ENCODE measurements at regions not wholly inside any gene's neighbourhood (a gene's known extent, or its start where the extent isn't known, plus 50 kb on each side); places are given as distances from the start of the nearest gene placed in this dataset.

DNA sequence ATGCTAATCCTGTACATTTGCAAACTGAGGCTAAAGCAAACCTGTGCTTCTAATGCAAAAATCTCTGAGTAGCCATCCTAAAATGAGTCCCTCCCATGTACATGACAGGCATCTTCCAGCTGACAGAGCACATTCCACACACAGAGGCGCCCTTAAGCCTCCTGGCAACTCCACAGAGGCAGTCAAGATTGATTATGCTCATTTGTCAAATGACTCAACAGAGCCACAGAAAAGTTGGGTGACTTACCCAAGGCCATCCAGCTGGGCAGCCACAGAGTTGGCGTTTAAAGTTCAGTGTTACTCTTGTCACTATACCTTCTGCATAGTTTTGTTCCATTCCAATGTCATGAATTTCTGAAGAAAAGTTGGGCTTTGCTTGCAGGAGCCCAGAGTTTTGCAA lies 394.6 kb upstream of the FGF13 start:
- no peak for DNase-seq

DNA sequence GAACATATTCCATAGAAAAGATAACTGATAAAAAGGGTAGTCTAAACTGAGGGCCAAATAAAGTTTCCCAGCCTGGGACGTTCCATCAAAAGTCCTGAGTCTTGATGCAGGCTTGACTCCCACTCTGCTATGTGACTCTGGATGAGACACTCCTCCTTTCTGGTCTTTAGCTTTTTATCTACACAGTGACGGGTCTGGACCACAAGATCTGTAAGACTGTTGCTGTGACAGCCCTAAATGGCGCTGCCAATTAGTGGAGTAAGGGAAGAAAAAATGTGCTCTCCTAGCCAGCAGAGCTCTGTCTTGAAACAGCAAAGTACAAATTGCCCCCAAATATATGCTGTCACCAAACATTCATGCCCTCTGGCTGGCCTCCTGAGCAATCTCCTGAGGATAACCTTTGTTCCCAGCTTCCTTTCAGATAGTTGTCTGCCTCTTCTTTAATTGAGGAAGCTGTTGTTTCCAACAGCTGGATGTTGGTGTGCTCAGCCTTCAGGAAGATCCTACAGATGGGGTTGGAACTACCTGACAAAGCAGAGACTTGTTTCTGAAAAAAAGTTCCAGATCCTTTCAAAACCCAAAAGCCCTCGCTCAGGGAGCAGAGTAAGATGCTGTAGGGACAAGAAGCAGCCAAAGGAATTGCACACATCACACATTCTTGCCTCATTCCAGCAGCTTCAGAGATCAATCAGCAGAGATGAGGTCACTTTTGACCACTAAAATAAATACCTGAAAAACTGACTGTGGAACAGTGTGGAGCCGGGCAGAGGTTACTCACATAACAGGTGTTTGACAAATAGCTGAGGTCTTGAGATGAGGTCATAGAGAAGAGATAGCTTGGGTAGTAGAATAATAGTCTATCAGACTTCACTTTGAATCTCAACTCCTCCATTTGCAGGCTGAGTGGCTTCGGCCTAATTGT lies 383.4 kb upstream of the FGF13 start:
- no peak for DNase-seq

DNA sequence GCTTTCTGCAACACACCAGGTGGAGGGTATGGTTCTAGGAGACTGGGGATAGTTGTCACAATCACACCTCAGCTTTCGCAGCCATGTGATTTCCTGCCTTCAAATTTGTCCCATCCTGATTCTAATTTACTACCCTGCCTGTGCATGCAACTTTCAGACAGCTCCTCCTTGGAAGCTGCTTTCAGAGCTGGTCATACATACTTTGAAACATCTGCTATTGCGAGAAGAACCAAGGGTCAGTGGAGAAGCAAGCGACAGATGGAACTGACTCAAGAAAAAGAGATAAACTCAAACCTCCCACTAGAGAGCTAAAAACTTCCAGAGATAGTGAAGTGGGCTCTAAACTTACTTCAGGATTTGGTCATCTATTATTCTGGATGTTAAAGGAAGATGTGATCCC lies 381.7 kb upstream of the FGF13 start:
- no peak for DNase-seq

DNA sequence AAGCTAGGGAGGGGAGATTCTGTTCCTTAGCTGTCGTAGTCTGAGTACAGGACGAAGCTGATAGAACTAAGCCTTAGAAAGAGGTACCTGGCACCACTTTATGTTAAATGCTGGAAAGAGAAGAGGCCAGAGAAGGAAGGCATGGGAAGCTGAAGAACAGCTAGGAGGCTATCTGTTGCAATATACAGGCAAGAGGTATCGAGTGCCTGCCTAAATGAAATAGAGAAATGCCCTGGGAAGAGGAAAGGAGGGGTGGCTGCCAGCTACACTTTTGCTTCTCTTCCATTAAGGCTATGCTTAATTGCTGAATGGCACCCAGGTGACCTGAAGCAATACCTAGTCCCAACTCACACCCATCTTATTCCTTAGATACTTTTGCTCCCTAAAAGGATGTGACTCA lies 380.4 kb upstream of the FGF13 start:
- DNase-seq, result no peak

DNA sequence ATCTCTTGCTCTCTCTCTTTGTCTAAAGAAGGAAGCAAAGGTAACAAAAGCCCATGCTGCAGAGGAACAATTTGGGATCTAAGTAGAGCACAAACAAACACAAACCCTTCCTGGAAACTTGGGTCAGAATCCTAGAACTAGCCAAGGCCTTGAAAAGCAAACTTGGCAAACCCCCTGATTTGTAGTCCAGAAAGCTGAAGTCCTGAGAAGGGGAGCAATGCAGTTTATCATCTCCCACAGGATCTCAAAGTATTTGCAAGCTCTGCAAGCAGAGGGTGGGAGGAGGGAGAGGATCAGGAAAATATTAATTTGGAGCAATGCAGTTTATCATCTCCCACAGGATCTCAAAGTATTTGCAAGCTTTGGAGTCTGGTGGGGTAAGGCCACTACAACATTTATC lies 379.5 kb upstream of the FGF13 start:
- DNase-seq, result no peak

DNA sequence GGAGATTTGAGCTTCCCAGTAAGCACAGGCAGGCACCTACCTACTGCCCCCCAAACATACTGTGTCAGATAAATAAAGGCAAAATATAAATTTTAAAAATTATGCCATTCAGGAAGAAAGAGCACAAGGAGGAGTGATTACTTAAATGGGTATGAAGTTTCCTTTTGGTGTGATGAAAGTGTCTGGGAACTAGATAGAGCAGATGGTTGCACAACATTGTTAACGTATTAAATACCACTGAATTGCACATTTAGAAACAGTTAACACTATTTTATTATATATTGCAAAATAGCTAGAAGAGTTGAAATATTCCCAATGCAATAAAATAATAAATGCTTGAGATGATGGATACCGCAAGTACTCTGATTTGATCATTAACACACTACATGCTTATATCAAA lies 374.7 kb upstream of the FGF13 start:
- no peak for DNase-seq

DNA sequence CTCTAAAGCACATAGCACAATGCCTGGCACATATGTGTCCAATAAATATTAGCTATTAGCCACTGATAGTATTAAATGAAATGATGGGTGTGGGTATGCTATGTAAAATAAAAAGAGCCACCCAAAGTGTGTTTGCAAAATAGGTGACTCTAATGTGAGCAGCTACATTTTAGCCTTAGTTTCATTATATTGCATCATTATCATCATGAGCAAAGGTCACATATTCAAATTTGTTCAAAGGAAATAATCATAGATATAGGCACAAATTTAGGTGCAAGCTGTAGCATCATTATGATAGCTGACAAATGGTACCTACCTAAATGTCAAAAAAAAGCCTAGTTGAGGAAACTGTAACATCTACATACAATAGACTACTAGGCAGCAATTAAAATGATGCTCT lies 373.9 kb upstream of the FGF13 start:
- DNase-seq, result no peak

DNA sequence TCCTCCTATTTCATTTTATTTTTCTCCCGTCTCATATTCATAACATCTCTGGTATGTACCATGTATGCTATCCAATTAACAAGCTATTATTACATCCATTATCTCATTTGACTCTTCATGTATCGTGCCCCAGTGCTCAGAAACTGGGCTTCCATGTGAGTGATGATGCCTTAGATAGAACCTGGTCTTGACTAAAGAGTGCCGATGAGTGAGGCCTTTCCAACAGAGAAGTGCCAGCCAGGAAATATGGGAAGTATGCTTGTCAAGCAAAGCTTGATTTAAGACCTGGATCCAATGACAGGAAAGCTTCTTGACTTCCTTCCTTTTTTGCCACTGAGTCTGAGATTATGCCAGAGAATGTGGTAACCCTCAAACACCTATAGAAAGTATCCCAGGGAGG lies 371.7 kb upstream of the FGF13 start:
- no peak for DNase-seq

DNA sequence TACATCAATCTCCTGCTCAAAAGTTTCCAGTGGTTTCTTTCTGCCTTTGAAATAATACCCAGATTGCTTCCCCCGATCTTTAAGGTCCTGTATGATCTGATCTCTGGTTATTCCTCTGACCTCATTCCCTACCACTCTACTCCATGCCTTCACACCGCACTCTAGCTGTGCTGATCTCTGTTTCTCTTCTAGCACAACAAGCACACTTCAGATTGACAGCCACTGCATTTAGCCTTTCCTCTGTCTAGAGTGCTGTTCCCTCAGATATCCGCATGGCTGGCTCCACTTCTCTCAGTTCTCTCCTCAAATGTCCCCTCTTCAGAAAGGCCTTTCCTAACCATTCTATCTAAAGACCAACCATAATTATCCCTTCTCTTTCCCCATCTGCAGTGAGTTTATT lies 370.4 kb upstream of the FGF13 start:
- DNase-seq, result no peak

DNA sequence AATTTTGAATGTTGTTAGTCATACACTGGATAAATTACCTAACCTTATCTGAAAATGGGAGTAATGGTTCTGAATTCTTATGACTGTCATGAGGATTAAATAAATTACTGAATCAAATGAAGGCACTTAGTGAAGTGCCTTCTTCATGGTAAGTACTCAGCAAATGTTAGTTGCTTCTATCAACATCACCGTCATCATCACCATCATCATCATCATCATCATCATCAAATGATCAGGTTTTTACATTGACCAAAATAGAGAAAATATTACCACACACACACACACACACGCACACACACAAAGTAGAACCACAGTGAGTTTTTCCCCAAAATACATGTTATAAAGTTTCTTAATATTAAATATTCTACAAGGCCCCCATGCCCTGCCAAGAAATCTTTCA lies 368.3 kb upstream of the FGF13 start:
- no peak for DNase-seq

DNA sequence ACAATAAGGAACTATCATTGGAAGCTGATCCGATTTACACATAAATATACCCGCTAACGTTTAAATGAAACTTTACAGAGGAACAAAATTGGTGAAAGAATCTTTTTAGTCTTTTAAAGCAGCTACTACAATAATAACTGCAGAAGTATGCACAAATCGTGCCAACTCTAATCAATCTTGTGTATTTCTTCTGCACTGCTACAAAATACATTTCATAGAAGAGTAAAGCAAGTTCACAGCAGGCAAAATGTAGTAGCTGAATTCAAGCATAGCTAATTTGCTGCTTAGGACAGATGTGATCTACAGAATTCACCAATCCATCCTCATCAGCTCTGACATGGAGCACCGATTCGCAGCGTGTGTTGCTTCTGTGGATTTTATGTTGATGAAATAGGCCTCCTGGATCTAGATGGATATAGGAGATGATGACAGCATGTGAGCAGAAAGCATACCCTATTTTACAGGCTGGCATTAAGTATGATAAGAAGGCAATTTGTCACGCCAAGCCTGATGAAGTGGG lies 367.3 kb upstream of the FGF13 start:
- no peak for DNase-seq

DNA sequence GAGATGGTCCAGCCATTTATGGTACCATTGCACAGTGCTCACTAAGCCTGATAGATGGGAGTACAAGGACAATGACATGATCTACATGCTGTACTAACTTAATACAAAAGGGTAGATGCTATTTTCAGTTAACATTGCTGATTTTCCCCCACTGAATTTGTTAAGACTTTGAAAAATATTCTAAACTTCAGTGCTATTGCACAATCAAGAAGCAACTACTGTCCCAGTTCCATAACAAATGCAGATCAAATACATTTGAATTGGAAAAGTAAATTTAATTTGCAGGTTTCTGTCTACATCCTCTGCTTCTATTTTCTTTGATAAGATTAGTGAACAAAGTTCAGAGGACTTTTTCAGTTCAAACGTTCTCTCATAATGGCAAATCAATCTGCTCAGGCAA lies 366.8 kb upstream of the FGF13 start:
- no peak for DNase-seq

DNA sequence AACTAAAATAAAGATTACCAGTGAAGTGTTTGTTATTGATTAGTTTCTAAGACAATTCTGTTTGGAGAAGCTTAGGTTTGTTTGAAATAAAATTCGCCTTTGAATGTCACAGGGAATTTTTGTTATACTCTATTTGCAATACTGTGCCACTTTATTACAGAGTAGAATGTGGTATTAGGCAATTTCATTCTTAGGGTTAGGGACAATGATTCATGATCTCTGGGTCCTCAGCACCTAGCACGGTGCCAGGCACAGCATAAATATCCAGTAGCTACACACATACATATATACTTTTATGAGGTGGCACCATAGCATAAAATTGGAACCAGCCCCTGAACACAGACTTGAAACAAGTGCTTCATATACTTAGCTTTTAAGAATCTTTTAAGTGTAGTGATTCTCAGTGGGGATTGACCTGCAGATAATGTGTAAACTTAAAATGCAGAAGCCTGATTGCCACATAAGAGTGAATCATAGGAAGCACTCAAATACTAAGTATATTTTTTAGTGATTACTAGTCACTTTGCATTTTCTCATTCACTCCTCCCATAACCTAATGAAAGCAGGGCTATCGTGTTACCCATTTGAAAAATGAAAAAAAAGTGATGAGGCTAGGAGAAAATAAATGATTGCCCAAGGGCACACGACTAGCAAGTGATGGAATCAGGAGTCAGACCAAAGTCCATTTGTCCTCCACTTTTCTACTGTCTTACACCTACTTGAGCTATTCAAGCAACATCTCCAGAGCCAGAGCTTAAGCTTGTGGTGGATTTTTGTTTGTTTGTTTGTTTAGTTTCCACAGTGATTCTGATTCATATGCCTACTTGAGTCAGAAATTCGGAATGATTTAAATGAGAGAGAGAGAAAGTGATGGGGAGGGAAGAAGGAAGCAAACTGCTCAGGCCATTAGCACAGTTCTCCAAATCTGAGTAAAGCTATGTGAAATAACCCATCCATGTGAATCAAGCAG lies 366.0 kb upstream of the FGF13 start:
- no peak for DNase-seq

DNA sequence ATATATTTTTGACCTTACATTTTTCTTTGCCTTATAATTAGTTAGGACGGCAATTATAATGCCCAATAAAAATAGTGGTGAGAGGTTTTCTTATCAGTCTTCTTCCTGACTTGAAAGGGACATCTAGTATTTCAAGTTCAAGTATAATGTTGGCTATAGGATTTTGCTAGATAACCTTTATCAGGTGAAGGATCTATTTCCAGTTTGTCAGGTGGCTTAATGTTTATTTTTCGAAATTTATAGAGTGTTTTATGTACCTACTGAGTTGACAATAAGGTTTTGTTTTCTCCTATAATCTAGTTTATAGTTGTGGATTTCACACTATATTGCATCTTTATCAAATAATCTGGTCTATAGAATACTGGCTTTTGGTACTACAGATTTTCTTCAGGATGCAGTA lies 351.8 kb upstream of the FGF13 start:
- DNase-seq, result no peak

DNA sequence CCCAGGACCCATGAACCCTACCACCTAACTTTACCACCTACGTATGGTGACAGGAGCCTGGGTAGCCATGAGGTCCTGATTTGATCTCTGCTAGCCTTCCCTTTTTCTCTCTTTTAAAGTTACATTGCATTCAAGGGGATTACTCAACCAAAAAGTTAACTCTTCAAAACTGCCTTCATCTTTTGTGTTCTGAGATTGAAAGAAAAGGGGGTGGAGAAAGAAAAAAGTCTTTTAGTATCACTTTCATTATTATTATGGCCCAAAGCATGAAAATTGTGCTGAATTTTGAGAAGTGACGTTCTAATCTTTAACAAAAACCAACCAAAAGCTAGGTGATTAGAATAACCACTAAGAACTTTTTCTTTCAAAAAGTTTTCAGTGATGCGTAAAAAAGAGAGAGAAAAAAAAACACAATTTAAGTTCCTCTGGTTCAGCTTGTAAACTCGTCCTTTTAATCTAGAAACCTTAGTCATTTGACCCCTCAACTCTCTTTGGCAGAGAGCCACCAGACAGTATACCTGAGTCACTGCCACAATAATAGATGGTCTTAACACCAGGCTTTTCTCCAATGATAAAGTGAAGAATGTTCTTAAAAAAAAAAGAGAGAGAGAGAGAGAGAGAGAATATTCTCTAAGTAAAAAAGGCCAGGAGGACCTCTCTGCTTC lies 347.4 kb upstream of the FGF13 start:
- DNase-seq, result no peak

DNA sequence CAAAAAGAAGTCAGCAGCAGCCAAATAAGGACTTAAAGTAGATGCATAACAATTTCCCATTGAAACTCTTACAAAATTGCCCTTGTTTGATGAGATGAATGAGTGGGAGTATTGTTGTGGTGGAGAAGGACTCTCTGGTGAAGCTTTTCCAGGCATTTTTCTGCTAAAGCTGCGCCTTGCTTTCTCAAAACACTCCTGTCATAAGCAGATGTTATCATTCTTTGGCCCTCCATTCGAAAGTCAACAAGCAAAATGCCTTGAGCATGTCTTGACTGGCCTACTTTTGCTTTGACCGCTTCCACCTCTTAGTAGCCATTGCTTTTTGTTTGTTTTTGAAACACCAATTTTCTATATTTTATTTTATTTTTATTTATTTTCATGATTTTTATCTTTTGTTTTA lies 340.9 kb upstream of the FGF13 start:
- DNase-seq, result no peak

DNA sequence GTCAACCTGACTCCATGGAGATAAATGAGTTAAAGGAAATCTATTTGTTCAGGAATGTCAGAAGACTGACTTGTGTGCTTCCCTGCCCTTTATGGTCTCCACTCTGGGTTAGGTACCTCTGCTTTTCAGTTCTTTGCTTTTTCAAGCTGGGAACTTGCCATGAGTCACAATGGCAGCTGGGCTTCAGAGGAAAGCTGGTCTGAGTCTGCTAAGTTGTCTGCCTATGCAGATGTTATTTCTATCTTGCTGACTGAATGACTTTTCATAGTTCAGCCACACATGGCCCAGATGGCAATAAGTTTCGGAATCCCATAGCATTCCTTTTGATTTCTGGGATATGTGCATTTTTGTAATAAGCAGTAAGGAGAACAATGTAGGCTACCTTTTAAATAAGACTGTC lies 337.9 kb upstream of the FGF13 start:
- DNase-seq, result no peak

DNA sequence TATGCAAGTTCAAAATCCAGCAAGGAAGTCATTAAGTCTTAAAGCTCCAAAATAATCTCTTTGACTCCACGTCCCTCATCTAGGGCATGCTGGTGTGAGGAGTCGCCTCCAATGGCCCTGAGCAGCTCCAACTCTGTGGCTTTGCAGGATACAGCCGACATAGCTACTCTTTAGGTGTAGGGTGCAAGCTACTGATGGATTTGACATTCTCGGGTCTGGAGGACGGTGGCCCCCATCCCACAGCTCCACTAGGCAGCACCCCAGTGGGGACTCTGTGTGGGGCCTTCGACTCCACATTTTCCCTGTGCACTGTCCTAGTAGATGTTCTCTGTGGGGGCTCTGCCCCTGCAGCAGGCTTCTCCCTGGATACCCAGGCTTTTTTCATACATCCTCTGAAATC lies 333.2 kb upstream of the FGF13 start:
- no peak for DNase-seq

DNA sequence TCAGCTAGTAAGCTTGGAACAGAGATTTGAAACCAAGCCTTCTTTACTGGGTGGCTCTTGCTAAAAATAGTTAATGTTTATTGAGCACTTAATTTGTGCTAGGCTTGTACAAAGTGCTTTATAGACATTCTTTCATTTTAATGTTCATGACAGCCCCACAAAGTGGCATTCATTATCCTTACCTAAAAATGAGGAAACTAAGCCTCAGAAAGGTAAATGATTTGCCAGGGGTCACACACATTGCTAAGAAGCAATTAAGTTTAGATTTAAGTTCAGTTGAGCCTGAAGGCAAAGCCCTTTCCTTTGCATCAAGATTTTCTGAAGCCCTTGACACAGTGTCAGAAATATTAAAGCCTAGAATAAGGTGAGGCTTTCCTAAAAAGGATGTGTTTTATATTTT lies 327.5 kb upstream of the FGF13 start:
- DNase-seq, result no peak

DNA sequence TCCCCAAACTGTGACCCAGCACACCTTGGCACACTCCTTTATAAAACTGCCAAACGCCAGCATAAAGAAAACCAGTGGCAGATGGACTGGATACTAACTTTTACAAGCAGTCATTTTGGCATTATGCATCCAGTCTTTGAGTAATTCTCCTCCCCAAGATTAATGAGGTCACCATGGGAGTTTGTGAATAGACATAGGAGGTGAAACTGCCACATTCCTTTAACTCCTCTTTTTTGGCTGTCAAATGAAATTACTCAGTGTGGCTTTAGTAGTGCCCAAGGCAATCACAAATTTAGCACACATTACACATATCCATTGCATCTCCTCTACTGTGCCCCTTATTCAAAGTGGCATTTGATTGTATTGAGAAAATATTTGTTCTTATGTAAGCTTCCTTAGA lies 315.3 kb upstream of the FGF13 start:
- no peak for DNase-seq

DNA sequence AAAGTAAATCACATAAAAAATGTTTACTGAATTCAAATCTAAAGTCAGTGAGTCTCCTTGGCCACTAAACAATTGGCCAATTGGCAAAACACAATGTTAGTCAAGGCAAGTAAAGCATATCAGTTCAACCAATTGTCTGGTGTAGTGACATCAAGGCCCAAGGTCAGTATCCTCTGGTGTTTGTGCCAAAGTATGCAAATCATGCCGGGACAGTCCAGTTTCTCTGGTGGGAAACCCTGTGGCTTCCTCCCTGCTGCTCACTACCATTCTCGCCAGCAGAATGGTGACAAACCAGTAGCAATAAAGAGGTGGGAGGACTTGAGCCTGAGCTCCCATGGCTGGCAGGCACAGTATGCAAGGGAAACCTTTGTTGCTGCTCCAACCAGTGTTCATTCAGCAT lies 314.9 kb upstream of the FGF13 start:
- DNase-seq, result no peak

DNA sequence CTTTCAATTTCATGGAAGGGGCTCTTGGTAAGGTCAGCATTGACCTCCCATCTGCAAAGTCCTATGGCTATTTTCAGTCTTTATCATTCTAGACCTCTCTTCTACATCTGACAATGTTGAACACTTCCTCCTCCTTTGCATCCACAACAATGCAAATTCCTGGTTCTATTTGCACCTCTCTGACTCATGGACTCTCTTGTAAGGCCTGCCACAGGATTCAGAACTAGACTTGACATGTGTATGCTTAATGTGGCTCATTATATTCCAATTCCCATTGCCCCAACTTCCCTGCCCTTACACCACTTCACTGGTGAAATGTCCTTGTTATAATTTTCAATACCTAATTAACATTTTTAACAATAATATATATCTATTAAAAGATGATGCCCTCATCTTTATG lies 314.3 kb upstream of the FGF13 start:
- no peak for DNase-seq

DNA sequence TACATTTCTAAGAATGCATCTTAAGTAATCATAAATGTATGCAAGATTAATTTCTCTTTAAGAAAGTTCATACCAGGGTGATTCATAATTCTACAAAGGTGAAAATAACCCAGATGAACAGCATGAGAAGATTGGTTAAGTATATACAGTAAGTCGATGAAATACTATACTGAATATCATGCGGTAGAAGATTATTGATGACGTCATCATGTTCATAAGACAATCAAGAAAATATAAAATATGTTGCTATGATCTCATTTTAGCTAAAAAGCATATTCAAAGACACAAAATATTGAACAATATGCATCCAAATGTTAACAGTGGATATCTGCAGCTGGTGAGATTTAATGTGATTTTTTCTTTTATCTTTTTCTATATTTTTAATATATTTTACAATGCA lies 312.0 kb upstream of the FGF13 start:
- no peak for DNase-seq
